ENCODE measurements at regions not wholly inside any gene's neighbourhood (a gene's known extent, or its start where the extent isn't known, plus 50 kb on each side); places are given as distances from the start of the nearest gene placed in this dataset.

GRCh38 chr4:123653236-123653635, 256.6 kb downstream of the SPRY1 start:
- TF ChIP-seq CTCF (conservative IDR thresholded peaks at IDR 0.05 in 1 of 2, IDR thresholded peaks at IDR 0.05 in 1 of 2; ENCODE audit: extremely low read depth in 1 of 2, insufficient read depth in 1 of 2, low read depth in 1 of 2, low read length in 2 of 2), result no peak
- no peak for TF ChIP-seq EZH2 (IDR thresholded peaks at IDR 0.05; ENCODE audit: borderline replicate concordance, low read length)
